OCI-LY7 (cell line): ENCODE measurements at regions not wholly inside any gene's neighbourhood (a gene's known extent, or its start where the extent isn't known, plus 50 kb on each side); places are given as distances from the start of the nearest gene placed in this dataset.

Experiments
- BruUV-seq: library from RNA; stranded (reverse); fragments of 400-500 nt; replicated peaks from 2 replicates; lab custom pipeline; 2021; lab: Mats Ljungman, UMichigan
- CTCF ChIA-PET: fragments of 300-600 bp; sonication (Branson Sonifier 250); formaldehyde crosslinking; loops from one replicate; lab custom pipeline; 2022; ENCODE audit warnings: antibody characterized with exemption; ENCODE audit not compliant: unreplicated experiment; lab: Charles Lee
- POLR2A ChIA-PET: fragments of 300-600 bp; sonication (Branson Sonifier 250); formaldehyde crosslinking; loops from one replicate; lab custom pipeline; 2022; ENCODE audit warnings: antibody characterized with exemption; lab: Charles Lee
- DNase-seq: peaks from one replicate; pipeline ENCODE4 v3.0.0-alpha.2; 2015; ENCODE audit warnings: low spot score
- H2AFZ ChIP-seq: fragments of 200-600 bp; sonication (generic), shearing (Covaris generic); 2 replicates; pipeline ENCODE4 v1.6.1; 2014; ENCODE audit warnings: mild to moderate bottlenecking, antibody characterized with exemption, low read length, moderate library complexity
- H3K27ac ChIP-seq: fragments of 200-600 bp; sonication (generic); 2 replicates; pipeline ENCODE4 v1.5.1; 2014; ENCODE audit warnings: mixed run types, low read depth, mild to moderate bottlenecking, moderate library complexity, low read length, inconsistent platforms; ENCODE audit not compliant: poor library complexity, severe bottlenecking
- H3K36me3 ChIP-seq: fragments of 200-600 bp; sonication (generic); 2 replicates; pipeline ENCODE4 v1.6.1; 2014; ENCODE audit warnings: mild to moderate bottlenecking, antibody characterized with exemption, low read length, moderate library complexity, mixed read lengths; ENCODE audit not compliant: insufficient read depth
- H3K4me1 ChIP-seq: fragments of 200-600 bp; sonication (generic); 2 replicates; pipeline ENCODE4 v1.5.1; 2014; ENCODE audit warnings: mild to moderate bottlenecking, low read length; ENCODE audit not compliant: insufficient read depth, poor library complexity, severe bottlenecking
- H3K4me2 ChIP-seq: fragments of 200-600 bp; sonication (generic); 2 replicates; pipeline ENCODE4 v1.6.1; 2014; ENCODE audit warnings: mild to moderate bottlenecking, low read length
- H3K4me3 ChIP-seq: fragments of 200-600 bp; sonication (generic); 2 replicates; pipeline ENCODE4 v1.5.1; 2014; ENCODE audit warnings: mild to moderate bottlenecking, low read depth, low read length; ENCODE audit not compliant: poor library complexity, severe bottlenecking
- H3K79me2 ChIP-seq: fragments of 200-600 bp; sonication (generic); 2 replicates; pipeline ENCODE4 v1.6.1; 2016; ENCODE audit warnings: low read depth, mild to moderate bottlenecking, low read length, moderate library complexity, mixed read lengths; ENCODE audit not compliant: insufficient read depth
- H3K9me2 ChIP-seq: fragments of 200-600 bp; sonication (generic); 2 replicates; pipeline ENCODE4 v1.6.1; 2016; ENCODE audit warnings: mild to moderate bottlenecking, low read length, mixed read lengths; ENCODE audit not compliant: insufficient read depth
- H3K9me3 ChIP-seq: fragments of 200-600 bp; sonication (generic); 2 replicates; pipeline ENCODE4 v1.6.1; 2014; ENCODE audit warnings: mild to moderate bottlenecking, mixed run types, low read length, mixed read lengths
- H4K20me1 ChIP-seq: fragments of 200-600 bp; sonication (generic); 2 replicates; pipeline ENCODE4 v1.6.1; 2014; ENCODE audit warnings: mild to moderate bottlenecking, antibody characterized with exemption, low read length, moderate library complexity, mixed read lengths; ENCODE audit not compliant: insufficient read depth
- EZH2phosphoT487 ChIP-seq: fragments of 200-600 bp; sonication (generic); IDR thresholded peaks from 2 replicates; pipeline ENCODE4 v1.6.1; 2018; ENCODE audit warnings: low read depth, borderline replicate concordance, mild to moderate bottlenecking, mixed run types, antibody characterized with exemption, low read length, moderate library complexity, mixed read lengths
- intact Hi-C: fragments of 100-400 bp; cut with micrococcal nuclease; formaldehyde crosslinking; loops from one replicate; pipeline ENCODE4 v1.10.0; 2022; ENCODE audit not compliant: unreplicated experiment
- TF ChIP-seq, protein P1 (sequence below): fragments of 200-600 bp; sonication (generic); conservative IDR thresholded peaks from 2 replicates; pipeline ENCODE4 v1.5.1; 2014; ENCODE audit warnings: mild to moderate bottlenecking, antibody characterized with exemption, low read length, moderate library complexity, mixed read lengths

DNA sequence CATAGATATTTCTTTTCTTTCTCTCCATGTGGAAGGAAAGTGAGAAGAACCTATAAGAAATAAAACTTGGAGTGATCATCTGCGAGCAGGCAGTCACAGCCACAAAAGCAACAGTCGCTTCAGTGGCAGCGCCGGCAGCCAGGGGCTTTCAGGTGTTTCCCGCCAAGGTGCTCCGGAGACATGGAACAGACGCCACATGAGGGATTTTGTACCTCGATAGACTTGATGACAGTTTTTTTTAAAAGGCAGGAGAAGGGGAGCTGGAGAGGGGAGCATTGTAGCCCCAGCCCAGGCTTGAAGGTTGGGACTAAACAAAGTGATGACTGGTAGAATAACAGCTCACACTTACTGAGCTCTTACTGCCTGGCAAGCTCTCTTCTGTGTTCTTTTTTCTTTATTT lies 471.4 kb upstream of the B3GAT1 start:
- no peak for DNase-seq
- H4K20me1 ChIP-seq, result no peaks in the 10 kb centered on the region
- H3K79me2 ChIP-seq, result no peaks in the 10 kb centered on the region
- POLR2A ChIA-PET, result no interaction called here
- H3K4me2 ChIP-seq, result no peak overlapping the region
- no TSS peak for BruUV-seq
- H3K36me3 ChIP-seq, result no peaks in the 10 kb centered on the region
- no peak overlapping the region for H2AFZ ChIP-seq
- H3K9me2 ChIP-seq, result no peaks in the 10 kb centered on the region
- intact Hi-C loops, result no loop called here
- H3K9me3 ChIP-seq, result no peaks in the 10 kb centered on the region
- no peak overlapping the region for H3K4me3 ChIP-seq
- TF ChIP-seq, protein P1, sequence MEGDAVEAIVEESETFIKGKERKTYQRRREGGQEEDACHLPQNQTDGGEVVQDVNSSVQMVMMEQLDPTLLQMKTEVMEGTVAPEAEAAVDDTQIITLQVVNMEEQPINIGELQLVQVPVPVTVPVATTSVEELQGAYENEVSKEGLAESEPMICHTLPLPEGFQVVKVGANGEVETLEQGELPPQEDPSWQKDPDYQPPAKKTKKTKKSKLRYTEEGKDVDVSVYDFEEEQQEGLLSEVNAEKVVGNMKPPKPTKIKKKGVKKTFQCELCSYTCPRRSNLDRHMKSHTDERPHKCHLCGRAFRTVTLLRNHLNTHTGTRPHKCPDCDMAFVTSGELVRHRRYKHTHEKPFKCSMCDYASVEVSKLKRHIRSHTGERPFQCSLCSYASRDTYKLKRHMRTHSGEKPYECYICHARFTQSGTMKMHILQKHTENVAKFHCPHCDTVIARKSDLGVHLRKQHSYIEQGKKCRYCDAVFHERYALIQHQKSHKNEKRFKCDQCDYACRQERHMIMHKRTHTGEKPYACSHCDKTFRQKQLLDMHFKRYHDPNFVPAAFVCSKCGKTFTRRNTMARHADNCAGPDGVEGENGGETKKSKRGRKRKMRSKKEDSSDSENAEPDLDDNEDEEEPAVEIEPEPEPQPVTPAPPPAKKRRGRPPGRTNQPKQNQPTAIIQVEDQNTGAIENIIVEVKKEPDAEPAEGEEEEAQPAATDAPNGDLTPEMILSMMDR, result no peak
- no peak for TF ChIP-seq EZH2phosphoT487
- no peak overlapping the region for H3K27ac ChIP-seq
- CTCF ChIA-PET, result no interaction called here
- H3K4me1 ChIP-seq, result no peaks in the 10 kb centered on the region

GRCh38 chr11:134882671-134883297 lies 470.7 kb upstream of the B3GAT1 start:
- H2AFZ ChIP-seq, result no peak overlapping the region
- ChIA-PET POLR2A (no interaction called here), CTCF (no interaction called here)
- H4K20me1 ChIP-seq, result no peaks in the 10 kb centered on the region
- H3K4me1 ChIP-seq, result no peaks in the 10 kb centered on the region
- no peak for TF ChIP-seq EZH2phosphoT487
- TF ChIP-seq, protein P1, result no peak
- no peak overlapping the region for H3K4me2 ChIP-seq
- no peak overlapping the region for H3K4me3 ChIP-seq
- no TSS peak for BruUV-seq
- no peak overlapping the region for H3K27ac ChIP-seq
- no peak for DNase-seq
- intact Hi-C loops, result no loop called here
- no peaks in the 10 kb centered on the region for H3K9me3 ChIP-seq
- H3K79me2 ChIP-seq, result no peaks in the 10 kb centered on the region
- H3K36me3 ChIP-seq, result no peaks in the 10 kb centered on the region
- H3K9me2 ChIP-seq, result no peaks in the 10 kb centered on the region

DNA sequence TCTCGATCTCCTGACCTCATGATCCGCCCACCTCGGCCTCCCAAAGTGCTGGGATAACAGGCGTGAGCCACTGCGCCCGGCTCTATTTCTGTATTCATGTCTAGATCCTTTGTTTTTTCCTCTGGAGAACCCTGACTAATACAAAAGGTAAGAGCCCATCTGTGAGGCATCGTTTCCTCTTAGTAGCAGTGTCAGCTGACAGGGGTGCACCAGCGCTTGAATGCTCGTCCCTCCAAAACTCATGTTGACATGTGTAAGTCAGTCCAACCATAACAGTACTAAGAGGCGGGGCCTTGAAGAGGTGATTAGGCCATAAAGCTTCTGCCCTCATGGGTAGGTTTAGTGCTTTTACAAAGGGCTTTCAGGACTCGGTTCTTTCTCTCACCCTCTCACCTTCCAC lies 470.1 kb upstream of the B3GAT1 start:
- DNase-seq, result no peak
- Histone ChIP-seq H3K9me3 (no peaks in the 10 kb centered on the region), H3K9me2 (no peaks in the 10 kb centered on the region), H3K79me2 (no peaks in the 10 kb centered on the region), H3K27ac (no peak overlapping the region), H3K4me3 (no peak overlapping the region), H3K36me3 (no peaks in the 10 kb centered on the region), H2AFZ (no peak overlapping the region), H4K20me1 (no peaks in the 10 kb centered on the region), H3K4me2 (no peak overlapping the region), H3K4me1 (no peaks in the 10 kb centered on the region)
- intact Hi-C loops, result no loop called here
- no TSS peak for BruUV-seq
- ChIA-PET CTCF (no interaction called here), POLR2A (no interaction called here)
- no peak for TF ChIP-seq EZH2phosphoT487
- TF ChIP-seq, protein P1, result no peak
